Astrocyte (in vitro differentiated cells and primary cell): ENCODE measurements at regions not wholly inside any gene's neighbourhood (a gene's known extent, or its start where the extent isn't known, plus 50 kb on each side); places are given as distances from the start of the nearest gene placed in this dataset.

ENCODE experiments used
- DNase-seq: peaks from one replicate; pipeline ENCODE4 v3.0.0-alpha.2; 2010; ENCODE audit warnings: low read depth
- FAIRE-seq: peaks from 2 replicates; lab custom pipeline; 2011; peaks lifted over from hg19 to GRCh38; lab: Jason Lieb, UNC
- H2AFZ ChIP-seq: 2 replicates; pipeline ENCODE4 v1.6.0; 2012; ENCODE audit warnings: low read depth, low read length, inconsistent platforms
- H3K27ac ChIP-seq: 2 replicates; pipeline ENCODE4 v1.5.1; 2011; ENCODE audit warnings: low read depth, low read length, inconsistent platforms
- H3K27me3 ChIP-seq: 2 replicates; pipeline ENCODE4 v1.6.0; 2011; ENCODE audit warnings: low read length, inconsistent platforms; ENCODE audit not compliant: insufficient read depth
- H3K36me3 ChIP-seq: 2 replicates; pipeline ENCODE4 v1.5.1; 2011; ENCODE audit warnings: low read length, inconsistent platforms; ENCODE audit not compliant: insufficient read depth
- H3K4me1 ChIP-seq: 2 replicates; pipeline ENCODE4 v1.5.1; 2011; ENCODE audit warnings: low read length, inconsistent platforms; ENCODE audit not compliant: insufficient read depth
- H3K4me2 ChIP-seq: 2 replicates; pipeline ENCODE4 v1.6.0; 2012; ENCODE audit warnings: low read length, inconsistent platforms
- H3K4me3 ChIP-seq: 2 replicates; pipeline ENCODE4 v1.5.1; 2011; ENCODE audit warnings: low read depth, mild to moderate bottlenecking, low read length, inconsistent platforms; ENCODE audit not compliant: insufficient read depth
- H3K79me2 ChIP-seq: 2 replicates; pipeline ENCODE4 v1.6.0; 2012; ENCODE audit warnings: mild to moderate bottlenecking, low read length, inconsistent platforms; ENCODE audit not compliant: insufficient read depth
- H3K9ac ChIP-seq: 2 replicates; pipeline ENCODE4 v1.6.0; 2012; ENCODE audit warnings: mild to moderate bottlenecking, low read length, inconsistent platforms
- H3K9me3 ChIP-seq: 2 replicates; pipeline ENCODE4 v1.5.1; 2012; ENCODE audit warnings: low read depth, mild to moderate bottlenecking, low read length, inconsistent platforms; ENCODE audit not compliant: insufficient read depth
- H4K20me1 ChIP-seq: 2 replicates; pipeline ENCODE4 v1.6.0; 2012; ENCODE audit warnings: low read length, inconsistent platforms; ENCODE audit not compliant: insufficient read depth
- H3K27ac Mint-ChIP-seq: one replicate; pipeline ENCODE4 v1.8.0; 2021; ENCODE audit warnings: mild to moderate bottlenecking, mixed read lengths; ENCODE audit not compliant: unreplicated experiment
- H3K27me3 Mint-ChIP-seq: one replicate; pipeline ENCODE4 v1.8.0; 2021; ENCODE audit warnings: low read depth, mixed read lengths; ENCODE audit not compliant: unreplicated experiment
- H3K36me3 Mint-ChIP-seq: one replicate; pipeline ENCODE4 v1.8.0; 2021; ENCODE audit warnings: low read depth, mixed read lengths; ENCODE audit not compliant: unreplicated experiment
- H3K4me1 Mint-ChIP-seq: one replicate; pipeline ENCODE4 v1.8.0; 2021; ENCODE audit warnings: low read depth, mixed read lengths; ENCODE audit not compliant: unreplicated experiment
- H3K4me3 Mint-ChIP-seq: one replicate; pipeline ENCODE4 v1.8.0; 2021; ENCODE audit warnings: mild to moderate bottlenecking, moderate library complexity, mixed read lengths; ENCODE audit not compliant: unreplicated experiment
- H3K9me3 Mint-ChIP-seq: one replicate; pipeline ENCODE4 v1.8.0; 2021; ENCODE audit warnings: mild to moderate bottlenecking, mixed read lengths; ENCODE audit not compliant: unreplicated experiment
- EZH2 ChIP-seq: IDR thresholded peaks from 2 replicates; pipeline ENCODE4 v1.6.1; 2012; ENCODE audit warnings: mild to moderate bottlenecking, low read length, inconsistent platforms; ENCODE audit not compliant: insufficient read depth
- TF ChIP-seq, protein P1 (sequence below): IDR thresholded peaks from 2 replicates; pipeline ENCODE4 v1.5.1; 2011; ENCODE audit warnings: low read depth, mild to moderate bottlenecking, inconsistent platforms, low read length, moderate library complexity; ENCODE audit not compliant: insufficient read depth

DNA sequence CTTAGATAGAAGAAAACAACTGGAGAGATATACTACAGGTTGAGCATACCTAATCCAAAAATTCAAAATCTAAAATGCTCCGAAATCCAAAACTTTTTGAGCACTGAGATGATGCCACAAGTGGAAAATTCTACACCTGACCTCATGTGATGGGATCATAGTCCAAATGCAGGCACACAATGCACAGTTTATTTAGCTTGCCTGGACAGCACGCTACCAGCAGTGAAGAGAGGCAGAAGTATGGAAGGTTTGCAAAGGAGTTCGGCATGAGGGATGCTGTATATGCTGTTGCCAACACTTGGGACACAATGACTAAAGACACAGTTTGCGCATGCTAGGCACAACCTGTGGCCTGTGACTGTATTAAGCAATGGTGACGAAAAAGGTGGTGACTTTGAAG lies 58.1 kb upstream of the CAND1 start:
- Mint-ChIP-seq H3K36me3 (no peaks in the 10 kb centered on the region), H3K27ac (no peak overlapping the region), H3K9me3 (no peaks in the 10 kb centered on the region), H3K27me3 (peaks cover 8% of the 10 kb centered on the region), H3K4me1 (no peaks in the 10 kb centered on the region), H3K4me3 (no peak overlapping the region)
- Histone ChIP-seq H3K9me3 (no peaks in the 10 kb centered on the region), H3K79me2 (no peaks in the 10 kb centered on the region), H3K4me2 (no peak overlapping the region), H3K4me3 (no peak overlapping the region), H3K27ac (no peak overlapping the region), H3K27me3 (peaks cover 7% of the 10 kb centered on the region), H2AFZ (no peak overlapping the region), H4K20me1 (no peaks in the 10 kb centered on the region), H3K4me1 (no peaks in the 10 kb centered on the region), H3K36me3 (no peaks in the 10 kb centered on the region), H3K9ac (no peak overlapping the region)
- FAIRE-seq (no peak), DNase-seq (no peak)
- TF ChIP-seq, protein P1, sequence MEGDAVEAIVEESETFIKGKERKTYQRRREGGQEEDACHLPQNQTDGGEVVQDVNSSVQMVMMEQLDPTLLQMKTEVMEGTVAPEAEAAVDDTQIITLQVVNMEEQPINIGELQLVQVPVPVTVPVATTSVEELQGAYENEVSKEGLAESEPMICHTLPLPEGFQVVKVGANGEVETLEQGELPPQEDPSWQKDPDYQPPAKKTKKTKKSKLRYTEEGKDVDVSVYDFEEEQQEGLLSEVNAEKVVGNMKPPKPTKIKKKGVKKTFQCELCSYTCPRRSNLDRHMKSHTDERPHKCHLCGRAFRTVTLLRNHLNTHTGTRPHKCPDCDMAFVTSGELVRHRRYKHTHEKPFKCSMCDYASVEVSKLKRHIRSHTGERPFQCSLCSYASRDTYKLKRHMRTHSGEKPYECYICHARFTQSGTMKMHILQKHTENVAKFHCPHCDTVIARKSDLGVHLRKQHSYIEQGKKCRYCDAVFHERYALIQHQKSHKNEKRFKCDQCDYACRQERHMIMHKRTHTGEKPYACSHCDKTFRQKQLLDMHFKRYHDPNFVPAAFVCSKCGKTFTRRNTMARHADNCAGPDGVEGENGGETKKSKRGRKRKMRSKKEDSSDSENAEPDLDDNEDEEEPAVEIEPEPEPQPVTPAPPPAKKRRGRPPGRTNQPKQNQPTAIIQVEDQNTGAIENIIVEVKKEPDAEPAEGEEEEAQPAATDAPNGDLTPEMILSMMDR: no peak
- no peak for TF ChIP-seq EZH2

DNA sequence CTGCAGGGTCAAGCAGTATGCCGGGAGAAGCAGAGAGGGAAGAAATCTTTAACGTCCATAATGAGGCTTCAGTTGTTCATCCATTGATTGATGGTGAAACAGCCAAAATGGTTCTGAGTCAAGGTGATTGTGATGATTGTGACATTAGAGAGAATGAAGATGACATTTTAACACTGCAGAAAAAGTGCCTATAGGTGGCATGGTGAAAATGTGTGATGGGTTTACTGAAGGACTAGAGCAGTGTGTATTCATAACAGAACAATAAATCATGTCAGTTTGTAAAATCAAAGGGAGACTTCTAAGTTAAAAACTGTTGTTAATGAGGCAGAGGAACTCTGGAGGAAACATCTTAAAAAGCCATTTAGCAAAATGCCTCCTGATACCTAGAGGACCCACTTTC lies 57.7 kb upstream of the CAND1 start:
- Histone ChIP-seq H3K9me3 (no peaks in the 10 kb centered on the region), H4K20me1 (no peaks in the 10 kb centered on the region), H3K27me3 (peaks cover 7% of the 10 kb centered on the region), H3K4me3 (no peak overlapping the region), H3K4me1 (no peaks in the 10 kb centered on the region), H3K4me2 (no peak overlapping the region), H3K27ac (no peak overlapping the region), H2AFZ (no peak overlapping the region), H3K36me3 (no peaks in the 10 kb centered on the region), H3K9ac (no peak overlapping the region), H3K79me2 (no peaks in the 10 kb centered on the region)
- no peak for DNase-seq
- Mint-ChIP-seq H3K27ac (no peak overlapping the region), H3K27me3 (peaks cover 8% of the 10 kb centered on the region), H3K36me3 (no peaks in the 10 kb centered on the region), H3K4me1 (no peaks in the 10 kb centered on the region), H3K4me3 (no peak overlapping the region), H3K9me3 (no peaks in the 10 kb centered on the region)
- FAIRE-seq: no peak
- TF ChIP-seq, protein P1: no peak
- no peak for TF ChIP-seq EZH2

DNA sequence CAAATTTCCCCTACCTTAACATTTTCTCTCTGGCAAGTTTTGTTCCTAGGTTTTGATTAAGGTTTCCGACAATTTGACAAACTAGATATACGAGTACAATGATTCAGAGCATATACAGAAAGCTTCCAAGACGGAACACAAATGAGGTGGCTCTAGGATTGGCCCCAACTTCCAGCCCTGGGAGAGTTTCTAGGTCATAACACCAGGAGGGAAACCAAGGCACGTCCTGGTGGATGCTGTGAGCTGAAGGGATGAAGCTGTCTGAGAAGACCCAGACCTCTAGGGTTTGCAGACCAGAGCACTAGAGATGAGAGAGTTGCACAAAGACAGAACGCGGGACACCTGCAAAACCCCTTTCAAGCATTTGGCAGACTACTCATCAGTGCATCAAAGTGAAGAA lies 51.5 kb upstream of the CAND1 start:
- H3K36me3 Mint-ChIP-seq: no peaks in the 10 kb centered on the region
- Histone ChIP-seq H3K27me3 (no peaks in the 10 kb centered on the region), H3K79me2 (no peaks in the 10 kb centered on the region), H3K4me1 (no peaks in the 10 kb centered on the region), H3K4me2 (no peak overlapping the region), H2AFZ (no peak overlapping the region), H3K9me3 (no peaks in the 10 kb centered on the region), H3K9ac (no peak overlapping the region), H3K36me3 (no peaks in the 10 kb centered on the region), H3K27ac (no peak overlapping the region), H3K4me3 (no peak overlapping the region), H4K20me1 (no peaks in the 10 kb centered on the region)
- no peaks in the 10 kb centered on the region for H3K27me3 Mint-ChIP-seq
- DNase-seq (no peak), FAIRE-seq (no peak)
- H3K27ac Mint-ChIP-seq: no peak overlapping the region
- TF ChIP-seq, protein P1: no peak
- TF ChIP-seq EZH2: no peak
- no peaks in the 10 kb centered on the region for H3K9me3 Mint-ChIP-seq
- H3K4me3 Mint-ChIP-seq: no peak overlapping the region
- no peaks in the 10 kb centered on the region for H3K4me1 Mint-ChIP-seq
